ENCODE measurements at regions not wholly inside any gene's neighbourhood (a gene's known extent, or its start where the extent isn't known, plus 50 kb on each side); places are given as distances from the start of the nearest gene placed in this dataset.

DNA sequence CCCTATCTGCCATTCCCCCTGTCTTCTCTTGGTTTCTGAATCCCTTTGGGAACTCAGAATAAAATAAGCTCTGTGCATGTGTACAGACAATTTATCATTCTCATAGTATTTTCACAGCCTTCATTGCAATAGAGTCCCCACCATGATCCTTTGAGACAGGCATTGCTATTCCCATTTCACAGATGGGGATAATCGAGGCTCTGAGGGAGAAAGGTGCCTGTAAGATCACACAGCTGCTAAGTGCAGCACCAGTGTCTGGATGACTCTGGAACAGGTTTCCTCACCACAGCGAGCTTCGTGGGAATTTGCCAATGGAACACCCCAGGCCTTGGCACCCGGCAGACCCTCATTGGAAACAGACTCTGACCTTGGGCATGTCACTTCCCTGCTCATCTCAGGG, 293.6 kb downstream of the NSG2 start:
- no peak for TF ChIP-seq CTCF (conservative IDR thresholded peaks at IDR 0.05; ENCODE audit: low read length)
- no peak for TF ChIP-seq EZH2phosphoT487 (IDR thresholded peaks at IDR 0.05; ENCODE audit: borderline replicate concordance, low read depth, low read length)

Data from OCI-LY7 (cell line).